ENCODE measurements at regions not wholly inside any gene's neighbourhood (a gene's known extent, or its start where the extent isn't known, plus 50 kb on each side); places are given as distances from the start of the nearest gene placed in this dataset.

GRCh38 chr11:30811226-30811755 lies 225.1 kb upstream of the MPPED2 start:
- in situ Hi-C loops (cut with HindIII; ENCODE audit: low sequenced_read_pairs): no loop called here

- in situ Hi-C loops (cut with HindIII; ENCODE audit: low sequenced_read_pairs): no loop called here
These were observed 224.0 kb upstream of the MPPED2 start for GRCh38 chr11:30810116-30810515.

- in situ Hi-C loops (cut with HindIII; ENCODE audit: low sequenced_read_pairs): loop anchor here (5.0 kb wide), 1 partner anchor 49 kb away; no protein-coding TSS in a partner anchor
These were observed 215.2 kb upstream of the MPPED2 start for GRCh38 chr11:30801357-30801756.

- in situ Hi-C loops (cut with HindIII; ENCODE audit: low sequenced_read_pairs): loop anchor here (5.0 kb wide), 1 partner anchor 49 kb away; no protein-coding TSS in a partner anchor
These were observed 214.8 kb upstream of the MPPED2 start for GRCh38 chr11:30800904-30801303.

GRCh38 chr11:30798547-30799236 lies 212.5 kb upstream of the MPPED2 start:
- in situ Hi-C loops (cut with HindIII; ENCODE audit: low sequenced_read_pairs): no loop called here

- in situ Hi-C loops (cut with HindIII; ENCODE audit: low sequenced_read_pairs): no loop called here
These were observed 203.1 kb upstream of the MPPED2 start for GRCh38 chr11:30789270-30789669.

- in situ Hi-C loops (cut with HindIII; ENCODE audit: low sequenced_read_pairs): no loop called here
These were observed 202.7 kb upstream of the MPPED2 start for GRCh38 chr11:30788849-30789248.

- in situ Hi-C loops (cut with HindIII; ENCODE audit: low sequenced_read_pairs): no loop called here
These were observed 200.3 kb upstream of the MPPED2 start for GRCh38 chr11:30786256-30787110.

GRCh38 chr11:30778596-30778995 lies 192.4 kb upstream of the MPPED2 start:
- in situ Hi-C loops (cut with HindIII; ENCODE audit: low sequenced_read_pairs): no loop called here

GRCh38 chr11:30775233-30775522 lies 189.0 kb upstream of the MPPED2 start:
- in situ Hi-C loops (cut with HindIII; ENCODE audit: low sequenced_read_pairs): no loop called here

GRCh38 chr11:30774496-30775232 lies 188.5 kb upstream of the MPPED2 start:
- in situ Hi-C loops (cut with HindIII; ENCODE audit: low sequenced_read_pairs): no loop called here

GRCh38 chr11:30772908-30773307 lies 186.8 kb upstream of the MPPED2 start:
- in situ Hi-C loops (cut with HindIII; ENCODE audit: low sequenced_read_pairs): no loop called here

GRCh38 chr11:30763951-30764350 lies 177.8 kb upstream of the MPPED2 start:
- in situ Hi-C loops (cut with HindIII; ENCODE audit: low sequenced_read_pairs): no loop called here

GRCh38 chr11:30762188-30762587 lies 176.0 kb upstream of the MPPED2 start:
- in situ Hi-C loops (cut with HindIII; ENCODE audit: low sequenced_read_pairs): no loop called here

GRCh38 chr11:30760345-30760744 lies 174.2 kb upstream of the MPPED2 start:
- in situ Hi-C loops (cut with HindIII; ENCODE audit: low sequenced_read_pairs): no loop called here

- in situ Hi-C loops (cut with HindIII; ENCODE audit: low sequenced_read_pairs): no loop called here
These were observed 172.9 kb upstream of the MPPED2 start for GRCh38 chr11:30758946-30759504.

- in situ Hi-C loops (cut with HindIII; ENCODE audit: low sequenced_read_pairs): no loop called here
These were observed 172.4 kb upstream of the MPPED2 start for GRCh38 chr11:30758518-30758917.

GRCh38 chr11:30758012-30758411 lies 171.9 kb upstream of the MPPED2 start:
- in situ Hi-C loops (cut with HindIII; ENCODE audit: low sequenced_read_pairs): no loop called here

GRCh38 chr11:30753994-30754393 lies 167.8 kb upstream of the MPPED2 start:
- in situ Hi-C loops (cut with HindIII; ENCODE audit: low sequenced_read_pairs): loop anchor here (5.0 kb wide), 1 partner anchor 48 kb away; no protein-coding TSS in a partner anchor

- in situ Hi-C loops (cut with HindIII; ENCODE audit: low sequenced_read_pairs): loop anchor here (5.0 kb wide), 1 partner anchor 49 kb away; no protein-coding TSS in a partner anchor
These were observed 167.4 kb upstream of the MPPED2 start for GRCh38 chr11:30753504-30753903.

- in situ Hi-C loops (cut with HindIII; ENCODE audit: low sequenced_read_pairs): no loop called here
These were observed 163.1 kb upstream of the MPPED2 start for GRCh38 chr11:30749268-30749667.

All from endothelial cell of hepatic sinusoid (primary cell).